Caki2 (cell line): ENCODE measurements at regions not wholly inside any gene's neighbourhood (a gene's known extent, or its start where the extent isn't known, plus 50 kb on each side); places are given as distances from the start of the nearest gene placed in this dataset.
"Not testable (repeated sequence)": the region's sequence is repeated elsewhere in the genome, so short reads cannot be mapped to it uniquely, and the experiment has no call there.

Source experiments
- DNase-seq: peaks from one replicate; pipeline ENCODE4 v3.0.0-alpha.2; 2015; ENCODE audit warnings: low read depth
- in situ Hi-C: cut with HindIII; loops from 2 replicates; pipeline ENCODE4 v1.10.0; 2016; ENCODE audit warnings: low sequenced_read_pairs, low pct_unique_long_range_greater_than_20kb, mixed read lengths

DNA sequence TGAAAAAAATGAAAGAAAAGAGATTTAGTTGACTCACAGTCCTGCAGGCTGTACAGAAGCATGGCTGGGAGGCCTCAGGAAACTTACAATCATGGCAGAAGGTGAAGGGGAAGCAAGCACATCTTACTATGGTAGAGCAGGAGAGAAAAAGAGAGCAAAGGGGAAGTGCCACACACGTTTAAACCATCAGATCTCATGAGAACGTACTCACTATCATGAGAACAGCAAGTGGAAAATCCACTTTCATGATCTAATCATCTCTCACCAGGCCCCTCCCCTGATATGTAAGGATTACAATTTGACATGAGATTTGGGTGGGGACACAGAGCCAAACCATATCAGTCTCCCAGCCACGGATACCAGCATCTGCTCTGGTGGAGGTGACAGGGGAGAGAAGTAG lies 50.8 kb upstream of the CPOX start:
- in situ Hi-C loops, result no loop called here
- no peak for DNase-seq

DNA sequence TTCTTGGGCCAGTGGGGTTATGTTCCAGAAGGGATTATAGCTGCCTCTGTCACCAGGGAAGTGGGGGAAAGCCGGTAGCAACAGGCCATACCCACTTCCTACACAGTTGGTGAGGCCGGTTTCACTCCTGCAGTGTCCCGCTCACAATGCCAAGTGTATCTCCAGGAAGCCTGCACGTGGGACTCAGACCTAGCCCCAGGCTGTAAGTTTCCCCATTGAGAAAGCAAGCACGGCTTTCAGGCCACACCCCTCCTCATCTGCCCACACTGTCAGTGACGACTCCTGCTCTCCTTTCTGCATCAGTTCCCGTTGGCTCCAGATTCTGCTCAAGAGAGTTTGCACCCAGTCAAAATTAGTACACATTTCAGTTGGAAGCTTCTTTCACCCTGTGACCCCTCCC lies 51.6 kb upstream of the CPOX start:
- in situ Hi-C loops, result no loop called here
- no peak for DNase-seq

DNA sequence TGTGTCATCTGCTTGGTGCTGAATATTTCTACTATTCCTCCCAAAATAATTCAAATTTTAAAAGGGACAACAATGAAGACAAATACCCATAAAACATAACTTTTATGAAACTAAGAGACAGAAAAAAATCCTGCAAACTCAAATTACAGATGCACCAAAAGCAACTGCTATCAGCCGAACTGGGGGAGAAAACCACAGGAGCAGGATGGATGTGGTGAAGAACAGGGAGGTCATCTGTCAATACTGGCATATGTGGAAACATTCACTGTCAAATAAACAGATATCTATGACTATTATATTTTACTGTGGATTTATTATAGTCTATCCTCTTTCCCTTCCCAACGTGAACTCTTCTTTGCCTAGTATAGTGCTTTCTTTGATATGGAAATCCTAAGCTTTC lies 53.3 kb upstream of the CPOX start:
- no peak for DNase-seq
- in situ Hi-C loops, result no loop called here

DNA sequence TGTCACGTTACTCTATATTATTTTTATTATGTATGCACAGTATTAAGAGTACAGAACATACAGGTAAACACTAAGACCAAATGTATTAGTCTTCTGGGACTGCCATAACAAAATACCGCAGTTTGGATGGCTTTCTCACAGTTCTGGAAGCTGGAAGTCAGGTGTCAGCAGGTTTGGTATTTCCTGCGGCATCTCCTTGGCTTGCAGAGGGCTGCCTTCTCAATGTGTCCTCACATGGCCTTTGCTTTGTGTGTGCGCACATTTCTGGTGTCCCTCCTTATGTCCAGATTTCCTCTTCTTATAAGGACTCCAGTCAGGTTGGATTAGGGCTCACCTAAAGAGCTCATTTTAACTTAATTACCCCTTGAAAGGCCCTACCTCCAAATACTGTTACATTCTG lies 53.8 kb upstream of the CPOX start:
- in situ Hi-C loops, result no loop called here

DNA sequence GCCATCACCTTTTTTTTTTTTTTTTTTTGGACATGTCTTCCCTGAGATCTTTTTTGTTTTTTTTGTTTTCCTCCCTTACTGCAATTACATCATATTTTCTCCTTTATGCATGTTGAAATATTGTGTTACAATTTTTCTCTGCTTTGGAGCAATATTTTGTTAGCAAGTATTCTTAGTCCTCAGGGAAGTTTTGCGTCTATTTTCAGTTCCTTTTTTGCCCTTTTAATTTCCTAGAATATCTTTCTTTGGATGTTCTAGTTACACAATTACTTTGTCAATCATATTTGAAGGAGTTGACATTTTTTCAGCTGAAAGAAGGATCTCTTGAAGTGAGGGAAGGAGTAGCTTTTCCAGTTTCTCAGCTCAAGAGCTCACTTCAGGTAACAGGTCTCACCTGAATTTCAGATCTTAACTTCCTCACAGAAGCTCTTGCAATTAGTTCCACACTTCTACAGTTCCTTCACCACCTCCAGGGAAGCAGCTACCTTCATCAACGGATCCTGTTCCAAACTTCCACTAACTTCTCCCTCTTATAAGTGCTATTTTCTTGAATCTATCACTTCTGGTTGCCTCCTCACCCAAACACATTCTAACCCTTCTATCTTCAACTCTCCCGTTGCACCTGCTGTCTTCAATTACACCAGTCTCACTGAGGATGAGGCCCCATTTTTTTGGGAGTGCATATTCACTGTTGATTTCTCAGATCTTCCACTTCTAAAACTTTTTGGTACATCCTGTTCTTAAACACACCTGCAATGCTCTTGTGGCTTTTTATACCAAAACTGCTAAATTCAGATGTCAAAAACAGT lies 57.8 kb upstream of the CPOX start:
- in situ Hi-C loops, result no loop called here
- no peak for DNase-seq

More for the DNA sequence above, 53.8 kb upstream of the CPOX start:
- no peak for DNase-seq

DNA sequence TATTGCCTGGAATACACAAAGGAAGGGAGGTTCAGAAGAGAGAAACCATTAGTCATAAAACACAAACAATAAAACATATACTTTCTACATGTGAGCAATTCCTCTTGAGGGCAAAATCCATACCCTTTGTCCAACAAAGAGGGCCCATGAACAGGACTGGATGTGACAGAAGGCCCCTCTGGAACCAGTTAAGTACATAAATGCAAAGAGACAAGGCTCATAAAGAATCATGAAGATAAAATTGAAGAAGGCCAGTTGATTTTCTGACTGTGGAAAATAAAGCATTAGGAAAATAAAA lies 58.3 kb upstream of the CPOX start:
- in situ Hi-C loops, result no loop called here
- no peak for DNase-seq

DNA sequence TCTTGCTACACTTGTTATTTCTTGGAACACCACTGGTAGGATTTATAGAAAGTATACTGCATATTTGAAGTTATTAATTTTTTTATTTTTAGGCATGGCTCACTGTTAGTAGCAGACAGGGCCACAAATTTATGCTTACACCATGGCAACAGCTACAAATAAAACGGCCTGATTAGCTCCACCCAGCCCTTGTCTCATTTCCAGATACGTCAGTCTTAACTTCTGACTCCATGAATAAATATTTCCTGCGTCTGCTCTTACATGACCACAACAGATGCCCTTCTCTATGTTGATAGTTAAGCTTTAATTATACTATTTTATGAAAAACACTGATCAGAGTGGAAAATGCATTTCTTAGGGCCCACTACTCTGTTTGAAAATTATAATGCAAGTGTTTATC lies 62.3 kb upstream of the CPOX start:
- no peak for DNase-seq
- in situ Hi-C loops, result no loop called here

DNA sequence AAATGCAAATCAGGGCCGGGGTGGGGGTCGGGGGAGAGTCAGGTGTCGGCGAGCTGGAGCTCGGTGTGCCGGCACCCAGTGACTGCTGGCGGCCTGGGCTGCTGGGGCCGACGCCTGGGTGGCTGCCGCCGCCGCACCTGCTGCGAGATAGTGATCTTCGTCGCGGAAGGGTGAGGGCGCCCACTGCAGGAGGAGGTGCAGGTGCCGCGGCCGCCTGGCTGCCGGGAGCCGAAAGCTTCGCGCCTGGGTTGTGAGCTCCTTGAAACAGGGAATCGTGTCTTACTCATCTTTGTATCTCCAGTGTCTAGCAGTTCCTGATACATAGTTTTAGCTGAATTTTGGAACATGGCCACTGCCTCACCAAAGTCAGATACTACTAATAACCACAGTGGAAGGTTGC lies 64.0 kb upstream of the CPOX start:
- DNase-seq, result no peak
- in situ Hi-C loops, result no loop called here

DNA sequence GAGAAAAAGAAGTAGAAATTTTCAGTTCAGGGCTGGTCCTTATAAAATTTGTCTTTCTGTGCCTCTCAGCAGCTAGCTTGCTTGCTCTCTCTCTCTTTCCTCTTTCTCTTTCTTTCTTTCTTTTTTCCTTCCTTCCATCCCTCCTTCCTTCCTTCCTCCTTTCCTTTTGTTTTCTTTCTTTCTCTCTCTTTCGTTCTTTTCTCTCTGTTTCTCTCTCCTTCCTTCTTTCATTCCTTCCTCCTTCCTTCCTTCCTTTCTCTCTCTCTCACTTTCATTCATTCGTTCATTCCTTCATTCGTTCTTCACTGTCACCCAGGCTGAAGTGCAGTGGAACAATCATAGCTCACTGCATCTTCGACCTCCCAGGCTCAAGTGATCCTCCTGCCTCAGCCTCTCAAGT lies 69.3 kb upstream of the CPOX start:
- no peak for DNase-seq
- in situ Hi-C loops, result no loop called here

DNA sequence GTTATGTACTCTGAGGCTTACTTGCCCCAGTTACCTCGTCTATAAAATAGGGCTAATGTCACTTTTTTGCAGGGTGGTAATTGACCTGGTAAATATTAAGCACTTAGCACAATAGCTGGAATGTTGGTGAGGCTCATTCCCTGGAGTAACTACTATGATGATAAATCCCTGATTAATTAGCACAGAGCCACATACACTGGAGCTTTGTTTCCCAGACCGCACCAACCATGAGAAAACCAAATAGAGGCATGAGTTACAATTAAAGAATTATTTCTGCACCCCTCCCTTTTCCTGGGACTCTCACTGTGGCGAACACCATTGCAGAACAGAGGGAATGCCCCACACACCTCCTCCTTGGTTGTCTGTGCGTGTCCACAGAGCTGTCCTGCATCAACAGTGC lies 76.6 kb upstream of the CPOX start:
- in situ Hi-C loops, result no loop called here
- DNase-seq, result no peak

DNA sequence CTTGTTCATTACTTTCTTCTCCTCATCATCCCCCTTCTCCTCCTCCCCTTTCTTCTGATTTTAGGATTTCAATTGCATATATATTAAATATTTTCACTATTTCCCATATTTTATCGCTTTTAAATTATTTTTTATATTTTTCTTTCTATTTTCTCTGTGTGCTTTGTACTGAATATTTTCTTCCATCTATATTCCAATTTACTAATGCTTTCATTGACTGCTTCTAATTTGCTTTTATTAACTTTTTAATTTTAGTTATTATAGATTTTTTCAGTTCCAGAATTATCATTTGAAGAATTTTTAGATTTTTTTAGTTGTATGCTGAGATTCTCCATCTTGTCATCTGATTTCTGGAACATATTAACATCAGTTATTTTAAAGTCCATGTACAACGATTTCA lies 83.2 kb upstream of the ST3GAL6 start:
- in situ Hi-C loops, result no loop called here
- no peak for DNase-seq

DNA sequence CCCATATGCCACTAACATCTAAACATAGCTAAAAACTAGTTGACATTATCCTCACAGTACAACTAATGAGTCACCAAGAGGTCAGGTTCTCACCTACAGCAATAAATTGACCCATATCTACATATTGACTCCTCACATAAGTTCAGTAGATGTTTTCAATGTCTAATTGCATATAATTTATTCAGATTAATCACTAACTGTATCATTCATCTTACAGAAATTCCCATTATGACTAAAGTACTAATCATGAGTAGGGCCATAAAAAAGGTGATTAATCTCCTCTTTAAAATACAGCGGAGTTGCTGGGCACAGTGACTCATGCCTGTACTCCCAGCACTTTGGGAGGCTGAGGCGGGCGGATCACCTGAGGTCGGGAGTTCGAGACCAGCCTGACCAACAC lies 82.4 kb upstream of the ST3GAL6 start:
- in situ Hi-C loops, result no loop called here
- DNase-seq, result peak; percentile 15

DNA sequence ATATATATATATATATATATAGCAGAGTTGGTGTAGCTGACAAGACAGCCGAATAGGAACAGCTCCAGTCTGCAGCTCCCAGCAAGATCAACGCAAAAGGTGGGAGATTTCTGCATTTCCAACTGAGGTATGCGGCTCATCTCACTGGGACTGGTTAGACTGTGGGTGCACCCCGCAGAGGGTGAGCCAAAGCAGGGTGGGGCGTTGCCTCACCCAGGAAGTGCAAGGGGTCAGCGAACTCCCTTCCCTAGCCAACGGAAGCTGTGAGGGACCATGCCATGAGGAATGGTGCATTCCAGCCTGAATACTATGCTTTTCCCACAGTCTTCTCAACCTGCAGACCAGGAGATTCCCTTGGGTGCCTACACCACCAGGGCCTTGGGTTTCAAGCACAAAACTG lies 81.7 kb upstream of the ST3GAL6 start:
- in situ Hi-C loops, result no loop called here
- no peak for DNase-seq

DNA sequence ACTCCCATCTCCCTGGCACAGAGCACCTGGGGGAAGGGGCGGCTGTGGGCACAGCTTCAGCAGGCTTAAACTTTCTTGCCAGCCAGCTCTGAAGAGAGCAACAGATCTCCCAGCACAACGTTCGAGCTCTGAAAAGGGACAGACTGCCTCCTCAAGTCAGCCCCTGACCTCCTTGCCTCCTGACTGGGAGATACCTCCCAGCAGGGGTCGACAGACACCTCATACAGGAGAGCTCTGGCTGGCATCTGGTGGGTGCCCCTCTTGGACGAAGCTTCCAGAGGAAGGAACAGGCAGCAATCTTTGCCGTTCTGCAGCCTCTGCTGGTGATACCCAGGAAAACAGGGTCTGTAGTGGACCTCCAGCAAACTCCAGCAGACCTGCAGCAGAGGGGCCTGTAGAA lies 80.7 kb upstream of the ST3GAL6 start:
- DNase-seq, in situ Hi-C loops: not testable (repeated sequence)

DNA sequence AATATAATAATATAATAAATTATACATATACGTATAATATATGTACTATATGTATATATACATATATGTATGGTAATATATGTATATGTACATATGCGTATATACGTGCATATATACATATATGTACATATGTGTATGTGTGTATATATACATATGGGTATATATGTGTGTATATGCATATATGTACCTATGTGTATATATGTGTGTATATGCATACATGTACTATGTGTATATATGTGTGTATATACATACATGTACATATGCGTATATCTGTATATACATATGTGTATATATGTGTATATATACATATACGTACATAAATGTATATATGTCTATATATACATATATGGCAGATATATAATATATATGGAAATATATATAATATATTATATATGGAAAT lies 74.8 kb upstream of the ST3GAL6 start:
- DNase-seq, result no peak
- in situ Hi-C loops, result no loop called here

DNA sequence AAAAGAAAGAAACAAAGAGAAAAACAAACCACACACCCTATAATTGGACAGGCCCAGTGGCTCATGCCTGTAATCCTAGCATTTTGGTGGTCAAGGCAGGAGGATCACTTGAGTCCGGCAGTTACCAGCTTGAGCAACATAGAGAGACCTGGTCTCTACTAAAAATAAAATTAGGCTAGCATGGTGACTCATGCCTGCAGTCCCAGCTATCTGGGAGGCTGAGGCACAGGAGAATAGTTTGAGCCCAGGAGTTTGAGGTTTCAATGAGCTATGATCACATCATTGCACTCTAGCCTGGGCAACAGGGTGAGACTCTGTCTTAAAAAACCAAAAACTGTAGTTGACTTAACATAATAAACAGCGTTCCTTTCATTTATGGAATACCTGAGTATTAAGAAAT lies 72.3 kb upstream of the ST3GAL6 start:
- no peak for DNase-seq
- in situ Hi-C loops, result no loop called here

DNA sequence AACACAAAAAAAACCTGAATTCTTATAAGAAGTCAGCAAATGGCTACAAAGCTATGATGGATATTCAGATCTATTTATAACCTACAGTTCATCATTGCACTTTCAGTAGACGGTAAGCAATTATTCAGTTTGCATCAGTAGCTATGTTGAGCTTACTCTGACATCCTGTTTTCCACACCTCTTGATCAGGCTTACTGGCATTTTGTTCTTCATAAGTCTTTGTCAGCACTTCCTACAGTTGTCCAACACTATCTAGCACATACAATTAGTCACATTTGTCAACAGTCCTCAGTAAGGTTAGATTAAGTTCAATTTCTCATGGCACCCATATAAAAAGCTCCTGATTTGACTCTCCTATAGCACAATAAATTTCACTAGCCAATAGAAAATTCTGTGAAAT lies 71.2 kb upstream of the ST3GAL6 start:
- in situ Hi-C loops, result no loop called here
- no peak for DNase-seq

DNA sequence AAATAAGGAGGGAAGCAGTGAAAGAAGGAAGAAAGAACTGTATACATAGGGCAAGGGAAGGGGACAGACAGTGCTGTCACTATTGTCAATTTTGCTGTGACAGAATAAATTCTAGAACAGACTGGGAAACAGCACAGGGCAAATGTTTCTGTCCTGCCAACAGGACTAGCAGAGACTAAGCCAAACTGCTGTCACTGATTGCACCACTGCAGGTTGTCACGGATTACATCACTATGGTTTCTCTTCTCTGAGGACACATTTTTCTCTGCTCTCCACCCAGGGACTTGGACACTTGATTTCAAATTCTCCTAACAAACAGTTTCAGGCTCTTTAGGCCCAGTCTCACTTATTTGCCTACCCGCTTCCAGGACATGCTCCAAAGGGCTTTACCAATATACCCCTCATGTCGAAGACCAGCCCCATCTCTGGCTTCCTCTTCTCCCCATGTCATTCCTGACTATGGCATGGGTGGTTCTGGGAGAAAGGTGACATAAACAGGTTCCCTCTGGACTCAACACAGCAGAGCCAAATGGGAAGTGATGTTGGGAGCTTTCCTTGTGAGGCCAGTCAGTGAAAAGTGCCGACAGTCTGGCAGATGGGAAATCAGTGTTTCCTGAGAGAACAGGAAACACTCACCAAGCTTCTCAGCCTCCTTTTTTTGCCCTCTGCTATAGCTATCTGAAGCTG lies 70.2 kb upstream of the ST3GAL6 start:
- in situ Hi-C loops, result no loop called here
- no peak for DNase-seq

DNA sequence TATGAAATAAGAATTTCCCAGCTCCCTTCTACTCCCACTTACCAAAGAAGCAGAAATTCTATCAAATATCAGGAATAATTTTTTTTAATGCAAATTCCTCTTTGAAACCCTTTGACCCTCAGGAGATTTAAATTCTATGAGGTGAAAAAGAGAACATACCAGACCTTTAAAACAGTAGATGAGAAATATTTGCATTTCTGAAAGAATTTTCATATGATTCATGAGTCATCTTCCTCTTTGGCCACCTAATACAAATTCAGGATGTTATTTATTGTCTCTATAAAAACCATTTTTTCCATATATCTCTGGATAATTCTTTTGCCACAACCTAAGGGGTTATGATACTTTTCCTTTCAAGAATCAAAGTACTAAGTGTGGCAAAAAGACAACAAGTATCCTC lies 67.3 kb upstream of the ST3GAL6 start:
- no peak for DNase-seq
- in situ Hi-C loops, result no loop called here

DNA sequence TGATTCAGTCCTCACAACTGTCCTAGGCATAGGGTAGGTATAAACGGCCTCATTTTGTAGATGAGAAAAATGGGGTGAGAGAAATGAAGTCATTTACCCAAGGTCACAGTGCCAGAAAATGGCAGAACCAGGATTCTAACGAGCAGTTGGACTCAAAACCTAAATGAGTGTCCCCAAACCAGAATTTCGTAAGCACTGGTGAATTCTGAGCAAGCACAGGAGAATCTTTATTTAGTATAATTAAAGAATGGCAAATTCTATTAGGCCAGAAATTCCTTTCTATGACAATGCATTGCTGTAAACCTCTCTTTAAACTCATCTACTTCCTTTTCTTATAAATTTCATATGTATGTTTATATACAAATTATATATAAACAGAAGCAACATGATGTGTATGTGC lies 66.8 kb upstream of the ST3GAL6 start:
- DNase-seq, in situ Hi-C loops: not testable (repeated sequence)
